GM23338 (cell line): ENCODE measurements at regions not wholly inside any gene's neighbourhood (a gene's known extent, or its start where the extent isn't known, plus 50 kb on each side); places are given as distances from the start of the nearest gene placed in this dataset.

Experiments used
- POLR2AphosphoS5 ChIP-seq: IDR thresholded peaks from 2 replicates; pipeline ENCODE4 v1.6.1; 2016; ENCODE audit warnings: antibody characterized with exemption, low read depth
- REST ChIP-seq: IDR thresholded peaks from one replicate; pipeline ENCODE4 v1.6.1; 2018; ENCODE audit warnings: antibody characterized with exemption; ENCODE audit not compliant: unreplicated experiment

DNA sequence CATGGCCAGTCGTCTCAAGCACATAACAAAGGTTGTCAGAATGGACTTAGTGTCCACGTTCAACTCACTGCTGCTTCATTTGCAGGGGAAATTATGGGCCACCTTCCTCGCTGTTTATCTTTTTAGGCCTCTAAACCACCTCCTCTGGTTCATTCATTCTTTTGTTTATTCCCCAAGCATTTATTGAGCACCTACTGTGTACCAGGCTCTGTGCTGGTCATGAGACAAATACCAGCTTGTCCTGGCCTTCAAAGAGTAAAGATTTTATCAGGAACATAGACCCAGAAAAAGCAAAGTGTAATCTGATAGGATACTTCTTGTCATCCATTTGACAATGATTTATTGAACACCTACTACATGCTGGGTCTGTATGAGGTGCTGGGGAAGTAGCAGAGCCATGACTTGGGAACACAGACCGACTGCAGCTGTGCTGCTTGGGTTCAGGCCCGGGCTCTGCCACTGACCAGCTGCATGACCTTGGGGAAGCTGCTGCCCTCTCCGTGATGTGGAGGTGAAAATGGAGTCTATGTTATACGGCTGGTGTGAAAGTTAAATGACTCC lies 63.4 kb upstream of the SLC6A6 start:
- no peak for TF ChIP-seq POLR2AphosphoS5
- no peak for TF ChIP-seq REST
